DMS114 treated with DMSO at 0.1 percent for 48 hours (cell line): ENCODE measurements at regions not wholly inside any gene's neighbourhood (a gene's known extent, or its start where the extent isn't known, plus 50 kb on each side); places are given as distances from the start of the nearest gene placed in this dataset.

Source experiments
- DNase-seq: peaks from one replicate; lab custom pipeline; 2025; ENCODE audit not compliant: unreplicated experiment; lab: John Stamatoyannopoulos, UW

- no peak for DNase-seq
Observed at GRCh38 chr20:57013217-57013616, 253.2 kb downstream of the BMP7 start.

GRCh38 chr20:57013741-57014140, 252.7 kb downstream of the BMP7 start:
- no peak for DNase-seq

- DNase-seq, result no peak
Observed at GRCh38 chr20:57020364-57020763, 246.1 kb downstream of the BMP7 start.

- DNase-seq, result no peak
Observed at GRCh38 chr20:57022306-57022705, 244.1 kb downstream of the BMP7 start.

- DNase-seq, result no peak
Observed at GRCh38 chr20:57023007-57023406, 243.4 kb downstream of the BMP7 start.

- DNase-seq, result no peak
Observed at GRCh38 chr20:57023997-57024396, 242.4 kb downstream of the BMP7 start.

- DNase-seq, result no peak
Observed at GRCh38 chr20:57024849-57025248, 241.6 kb downstream of the BMP7 start.

GRCh38 chr20:57025261-57025660, 241.2 kb downstream of the BMP7 start:
- DNase-seq, result no peak

GRCh38 chr20:57025666-57026224, 240.7 kb downstream of the BMP7 start:
- DNase-seq, result no peak

GRCh38 chr20:57027777-57028176, 238.7 kb downstream of the BMP7 start:
- no peak for DNase-seq

- no peak for DNase-seq
Observed at GRCh38 chr20:57030611-57031600, 235.5 kb downstream of the BMP7 start.

- no peak for DNase-seq
Observed at GRCh38 chr20:57031867-57032355, 234.5 kb downstream of the BMP7 start.

- no peak for DNase-seq
Observed at GRCh38 chr20:57032847-57033246, 233.6 kb downstream of the BMP7 start.

- DNase-seq, result no peak
Observed at GRCh38 chr20:57034001-57034400, 232.4 kb downstream of the BMP7 start.

- DNase-seq, result no peak
Observed at GRCh38 chr20:57037689-57038088, 228.8 kb downstream of the BMP7 start.

GRCh38 chr20:57038608-57039440, 227.6 kb downstream of the BMP7 start:
- DNase-seq, result no peak

GRCh38 chr20:57040466-57040865, 226.0 kb downstream of the BMP7 start:
- DNase-seq, result no peak

- DNase-seq, result no peak
Observed at GRCh38 chr20:57040924-57041323, 225.5 kb downstream of the BMP7 start.

- DNase-seq, result no peak
Observed at GRCh38 chr20:57043091-57043490, 223.3 kb downstream of the BMP7 start.

- no peak for DNase-seq
Observed at GRCh38 chr20:57043669-57044268, 222.7 kb downstream of the BMP7 start.
